CD4-positive, alpha-beta T cell treated with Interleukin-15 for 1 hour (primary cell): ENCODE measurements at regions not wholly inside any gene's neighbourhood (a gene's known extent, or its start where the extent isn't known, plus 50 kb on each side); places are given as distances from the start of the nearest gene placed in this dataset.

ENCODE experiments used
- DNase-seq: peaks from one replicate; pipeline ENCODE4 v3.0.0-alpha.2; 2020

DNA sequence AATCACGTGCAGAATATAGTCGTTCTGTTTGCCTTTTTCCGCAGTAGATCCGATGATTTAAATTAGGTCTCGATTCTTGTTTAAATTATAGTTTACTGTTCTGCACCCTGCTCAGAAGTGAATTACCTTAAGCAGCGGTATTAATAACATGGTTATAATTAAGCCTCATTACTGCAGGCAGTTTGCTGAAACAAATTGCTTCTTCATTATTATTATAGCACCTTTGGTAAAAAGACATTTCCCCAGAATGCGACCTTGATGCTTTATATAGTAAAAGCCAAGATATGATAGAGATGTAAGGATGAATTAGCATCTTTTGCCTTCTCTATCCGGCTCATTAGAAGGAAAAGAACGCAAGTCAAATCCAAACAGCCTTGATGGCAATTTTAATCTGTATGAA lies 625.2 kb upstream of the CADM1 start:
- DNase-seq, result no peak

DNA sequence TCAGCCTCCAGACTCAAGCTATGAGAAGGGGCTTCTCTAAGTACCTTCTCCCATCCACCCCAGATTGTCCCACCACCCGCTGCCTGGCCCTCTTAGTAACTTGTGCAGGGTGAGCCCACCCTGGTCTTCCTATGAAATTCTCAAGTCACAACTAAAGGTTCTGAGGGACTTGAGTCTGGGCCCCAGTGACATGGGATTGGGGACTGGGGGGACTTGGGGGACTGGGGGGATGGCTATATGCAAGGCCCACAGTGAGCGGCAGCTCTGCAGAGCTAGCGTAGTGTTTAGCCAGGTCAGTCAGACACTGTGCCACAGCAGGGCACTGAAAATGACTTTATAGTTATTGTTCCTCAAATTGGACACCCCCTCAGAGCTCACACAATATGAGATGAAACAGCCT lies 622.3 kb upstream of the CADM1 start:
- DNase-seq, result no peak

DNA sequence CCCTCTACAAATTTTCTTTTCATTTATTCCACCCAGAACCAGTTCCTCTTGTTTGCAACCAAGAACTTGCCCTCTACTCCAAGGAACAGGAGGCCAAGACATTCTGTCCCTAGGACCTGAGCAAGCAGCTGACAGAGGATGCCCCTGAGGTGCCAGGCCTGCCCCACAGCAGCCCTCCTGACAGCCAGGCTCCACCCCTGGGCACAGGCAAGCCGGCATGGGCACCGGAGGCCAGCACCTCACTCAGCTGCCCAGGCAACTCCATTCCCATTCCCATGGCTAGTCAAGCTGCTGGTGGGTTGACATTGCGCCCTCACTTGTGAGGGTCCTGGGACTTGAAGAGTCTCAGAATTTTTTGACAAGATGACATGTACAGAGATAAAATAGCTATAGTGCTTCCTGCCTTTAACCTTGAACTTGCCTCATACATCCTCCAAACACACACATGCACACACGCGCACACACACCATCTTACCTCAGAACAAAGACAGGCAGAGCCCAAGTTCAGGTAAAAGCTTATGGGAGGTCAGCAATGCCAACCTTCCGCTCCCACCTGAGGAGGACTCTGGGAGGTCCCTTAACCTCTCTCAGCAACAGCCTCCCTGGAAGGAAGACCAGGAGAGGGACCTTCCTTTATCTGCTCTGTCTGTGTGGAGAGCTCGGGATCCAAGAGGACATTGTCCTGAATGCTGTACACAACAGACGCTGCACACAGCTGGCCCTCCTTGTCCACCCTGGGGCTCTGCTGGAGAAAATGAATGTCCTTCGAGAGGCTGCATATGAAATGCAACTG lies 620.9 kb upstream of the CADM1 start:
- DNase-seq, result no peak

DNA sequence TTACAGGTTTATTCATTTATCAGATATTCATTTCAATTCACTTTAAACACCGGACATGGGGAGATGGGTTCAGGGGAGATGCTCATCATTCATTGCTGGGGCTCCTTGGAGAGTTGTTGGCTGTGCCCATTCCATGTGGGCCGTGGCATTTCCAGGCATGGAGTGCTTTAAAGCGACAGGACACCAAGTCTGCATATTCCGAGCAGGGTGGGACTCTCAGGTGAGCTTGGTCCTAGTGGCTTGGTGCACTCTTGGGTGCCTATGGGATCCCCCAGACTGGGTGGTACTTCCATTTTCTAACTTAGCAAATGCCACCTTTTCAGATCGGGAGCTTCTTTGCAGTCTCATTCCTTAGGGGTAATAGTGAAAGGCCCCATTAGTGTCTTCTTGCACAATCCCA lies 619.5 kb upstream of the CADM1 start:
- no peak for DNase-seq

DNA sequence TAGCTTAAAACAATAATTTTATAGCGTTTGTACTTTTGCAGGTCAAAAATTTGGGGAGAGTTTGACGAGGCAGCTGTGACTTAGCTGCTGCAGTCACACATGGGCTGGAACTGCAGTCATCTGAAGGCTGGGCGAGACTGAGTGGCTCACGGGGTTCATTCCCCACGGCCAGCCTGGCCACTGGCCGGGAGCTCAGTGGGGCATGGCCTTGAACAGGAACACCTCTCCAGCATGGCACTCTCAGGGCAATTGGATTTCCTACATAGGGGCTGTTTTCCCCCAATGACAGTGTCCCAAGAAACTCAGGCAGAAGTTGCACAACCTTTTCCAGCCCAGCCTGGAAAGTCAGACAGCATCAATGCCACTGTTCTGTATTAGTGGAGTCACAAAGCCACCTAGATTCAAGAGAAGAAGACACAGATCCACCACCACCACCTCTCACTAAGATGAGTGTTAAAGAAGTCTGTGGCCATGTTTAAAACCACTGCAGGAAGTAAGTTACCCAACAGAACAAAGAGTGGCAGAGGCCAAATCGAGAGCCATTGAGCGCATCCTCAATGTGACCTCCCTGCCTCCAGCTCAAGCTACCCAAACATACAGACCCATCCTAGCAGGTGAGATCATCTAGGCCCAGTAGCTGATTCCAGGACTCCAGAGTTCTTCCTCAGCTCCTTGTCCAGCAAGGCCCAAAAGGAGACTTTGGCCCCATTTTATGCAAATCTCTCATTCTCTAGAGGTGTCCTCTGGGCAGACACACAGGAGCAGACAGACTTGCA lies 618.7 kb upstream of the CADM1 start:
- DNase-seq, result no peak

DNA sequence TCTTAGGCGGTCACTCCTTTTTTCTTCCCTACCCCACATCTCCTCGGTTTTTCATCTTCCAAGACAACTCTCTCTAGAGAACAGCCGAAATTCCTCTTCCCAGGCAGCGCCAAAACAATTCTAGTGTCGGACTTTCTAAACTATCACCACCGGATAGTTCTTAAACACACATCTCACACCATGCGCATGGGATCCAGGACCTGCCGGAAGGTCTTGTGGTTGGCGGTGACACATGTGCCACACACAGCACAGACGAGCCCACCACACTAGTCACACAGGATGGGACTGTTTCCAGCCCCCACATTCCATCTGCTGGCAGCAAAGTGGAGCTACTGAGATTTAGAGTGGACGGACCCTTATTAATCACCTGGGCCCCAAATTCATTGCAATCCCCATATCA lies 614.9 kb upstream of the CADM1 start:
- DNase-seq, result no peak

DNA sequence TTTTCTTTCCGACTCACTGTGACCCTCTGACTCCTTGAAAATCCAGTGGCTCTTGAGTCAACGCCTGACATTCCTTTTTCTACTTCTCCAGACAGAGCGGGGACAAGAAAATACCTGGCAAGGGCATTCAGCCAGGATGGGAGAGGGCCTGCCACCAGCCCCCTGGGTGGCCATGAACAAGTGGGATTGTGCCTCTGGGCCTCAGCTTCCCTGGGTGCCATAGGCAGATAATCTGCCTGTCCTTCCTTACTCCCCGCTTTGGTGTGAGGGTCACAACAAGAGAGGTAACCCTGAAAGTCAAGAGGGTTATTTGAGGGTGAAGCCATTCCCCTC lies 613.9 kb upstream of the CADM1 start:
- DNase-seq, result no peak

DNA sequence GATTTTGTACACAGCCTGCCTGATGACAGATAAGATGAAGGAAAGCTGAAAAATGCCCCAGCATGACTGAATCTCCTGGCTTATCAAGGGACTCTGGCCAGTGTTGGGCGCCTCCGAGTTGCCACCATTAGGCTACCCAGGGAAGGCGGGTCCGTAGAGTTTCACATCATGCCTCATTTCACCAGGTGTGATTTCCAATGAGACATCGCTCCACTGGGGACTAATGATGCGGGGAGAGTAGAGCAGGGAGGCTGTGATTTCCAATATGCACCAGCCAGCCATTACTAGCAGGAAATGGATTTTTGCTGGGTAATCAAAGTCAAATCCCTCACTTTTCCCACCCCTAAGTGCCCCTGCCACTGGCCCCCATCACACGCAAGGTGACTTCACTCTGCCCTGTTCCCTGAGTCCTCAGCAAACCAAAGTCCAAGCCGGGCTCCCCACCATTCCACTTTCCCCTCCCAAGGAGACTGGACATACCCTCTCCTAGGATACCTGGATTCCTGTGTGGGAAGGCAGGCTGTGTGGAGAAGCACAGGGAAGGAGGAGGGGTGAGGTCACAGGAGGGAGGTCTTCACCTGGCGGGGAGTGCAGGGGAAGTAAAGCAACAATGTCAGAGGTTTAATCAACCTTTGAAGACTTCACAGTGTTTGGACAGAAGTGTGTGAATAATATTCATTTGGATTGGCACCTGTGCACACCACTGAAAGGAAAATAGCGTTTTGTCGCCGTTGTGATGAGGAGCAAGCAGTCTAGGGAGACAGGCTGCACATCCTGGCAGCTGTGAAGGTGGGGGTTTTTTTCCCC lies 613.3 kb upstream of the CADM1 start:
- no peak for DNase-seq

DNA sequence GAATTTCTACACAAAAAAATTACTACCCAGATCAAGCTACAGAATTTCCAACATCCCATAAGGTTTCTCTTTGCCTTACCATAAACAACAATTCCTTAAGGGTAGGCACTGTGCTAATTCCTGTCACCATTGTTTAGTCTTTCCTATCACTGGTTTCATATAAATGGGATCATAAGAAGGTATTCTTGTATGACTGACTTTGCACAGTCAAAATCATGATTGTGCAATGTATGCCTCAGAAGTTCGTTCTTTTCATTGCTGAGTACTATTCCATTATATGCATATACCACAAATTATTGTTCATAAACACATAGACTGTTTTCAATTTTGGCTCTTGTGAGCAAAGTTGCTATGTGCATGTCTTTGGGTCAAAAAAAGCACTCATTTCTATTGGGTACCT lies 611.6 kb upstream of the CADM1 start:
- no peak for DNase-seq

DNA sequence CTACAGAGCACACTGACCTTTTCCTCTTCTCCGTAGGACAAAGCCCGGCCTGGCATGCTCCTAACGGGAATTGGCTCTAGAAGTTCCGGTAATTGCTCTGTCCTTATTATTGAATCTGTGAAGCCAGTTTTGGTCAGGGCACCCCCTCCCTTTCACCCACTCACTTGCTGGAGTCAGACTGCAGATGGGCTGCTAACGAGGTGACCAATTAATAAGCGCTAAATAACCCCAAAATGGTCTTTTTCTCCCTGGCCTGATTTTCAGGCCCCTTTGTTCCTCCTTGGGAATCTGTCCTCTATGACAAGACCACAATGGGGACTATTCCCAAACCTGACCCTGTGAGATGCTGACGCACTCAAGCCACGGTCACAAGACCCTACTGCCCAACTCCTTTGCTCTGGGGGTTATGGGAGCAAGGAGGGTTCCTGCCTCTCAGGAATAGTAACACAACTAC lies 610.0 kb upstream of the CADM1 start:
- no peak for DNase-seq

DNA sequence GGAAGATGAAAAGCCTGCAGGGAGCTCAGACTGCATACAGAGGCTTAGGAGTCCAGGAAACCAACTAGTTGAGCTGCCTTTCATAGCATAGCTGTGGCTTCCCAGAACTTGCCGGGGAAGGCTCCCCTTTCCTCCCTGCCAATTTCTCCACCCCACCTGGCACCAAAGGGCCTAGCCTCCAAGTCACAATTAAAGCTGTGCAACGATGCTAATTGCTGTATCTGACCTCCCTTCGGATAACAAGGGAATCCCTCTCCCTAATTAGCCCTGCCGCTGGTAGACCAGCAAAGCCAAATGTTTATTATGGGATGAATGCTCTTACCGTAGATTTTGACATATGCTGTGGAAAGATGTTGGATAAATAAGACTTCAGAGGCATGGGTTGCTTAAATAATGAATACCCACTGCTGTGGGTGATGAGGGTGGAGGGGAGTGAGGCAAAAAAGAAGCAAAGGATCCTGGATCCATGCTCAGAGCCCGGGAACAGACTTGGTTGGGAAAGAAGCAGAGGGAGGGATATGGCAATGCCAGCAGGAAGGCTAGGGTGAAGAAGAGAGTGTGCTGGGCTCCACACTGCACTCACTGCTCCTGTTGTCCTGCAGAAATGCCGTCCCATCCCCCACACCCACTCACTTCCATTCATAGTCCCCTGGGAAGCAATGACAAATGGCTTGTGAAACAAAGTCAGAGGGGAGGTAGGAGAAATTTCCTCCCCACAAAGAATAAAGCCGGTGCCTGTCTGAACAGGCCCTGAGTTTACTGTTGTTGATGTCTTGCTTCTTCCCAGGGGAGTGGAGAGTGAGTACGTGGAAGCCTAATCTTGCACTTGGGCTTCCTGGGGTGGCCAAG lies 608.1 kb upstream of the CADM1 start:
- DNase-seq, result no peak

DNA sequence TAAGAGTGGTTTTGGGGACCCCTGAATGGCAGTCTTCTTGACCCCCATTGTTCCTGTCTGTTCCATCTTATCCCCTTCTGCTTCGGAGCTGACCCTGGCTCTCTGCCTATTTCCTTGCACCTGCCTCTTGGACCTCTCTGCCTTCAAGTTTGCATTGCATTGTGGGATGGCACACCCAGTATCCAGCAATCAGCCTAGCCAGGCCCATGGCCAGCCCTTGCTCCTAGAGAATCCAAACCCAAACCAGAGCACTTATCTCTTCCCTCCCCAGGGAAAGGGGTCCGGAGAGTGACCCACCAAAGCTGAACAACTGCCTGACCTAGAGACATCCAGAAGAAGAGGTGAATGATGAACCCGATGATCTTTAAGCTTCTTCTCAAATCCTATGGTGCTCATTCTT lies 607.3 kb upstream of the CADM1 start:
- DNase-seq, result no peak

DNA sequence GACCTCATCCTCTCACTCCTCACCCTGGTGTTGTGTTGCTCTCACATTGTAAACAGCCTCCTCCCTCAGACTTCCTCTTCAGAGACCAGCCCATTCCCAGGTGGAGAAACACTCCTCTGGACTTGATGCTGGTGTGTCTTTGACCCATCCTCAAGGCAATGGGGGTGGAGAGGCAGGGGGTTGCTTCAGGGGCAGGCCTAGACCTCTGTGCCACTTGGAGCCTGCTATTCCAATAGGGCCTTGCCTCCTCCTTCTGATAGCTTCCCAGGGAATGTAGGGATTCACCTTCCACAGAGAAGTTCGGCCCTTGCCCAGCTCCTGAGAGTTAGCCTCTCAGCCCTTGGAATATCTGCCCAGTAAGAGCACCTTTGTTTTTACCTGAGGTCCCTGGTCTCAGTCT lies 606.6 kb upstream of the CADM1 start:
- no peak for DNase-seq

DNA sequence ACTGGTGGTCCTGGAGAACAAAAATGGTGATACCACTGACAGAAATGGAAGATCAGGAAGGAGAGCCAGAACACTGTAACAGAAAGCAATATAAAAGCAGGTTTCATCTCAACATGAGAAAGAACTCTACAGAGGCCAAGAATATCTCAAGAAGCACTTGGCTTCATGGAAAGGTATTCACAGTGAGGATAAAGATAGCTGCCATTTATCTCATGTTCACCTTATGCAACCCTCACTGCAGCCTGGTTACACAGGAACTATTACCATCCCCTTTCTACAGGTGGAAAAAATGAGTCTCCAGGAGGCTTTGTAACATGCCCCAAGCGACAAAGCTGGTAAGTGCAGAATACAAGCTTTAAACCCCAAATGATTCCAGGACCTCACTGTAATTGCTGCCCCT lies 606.1 kb upstream of the CADM1 start:
- DNase-seq, result no peak

DNA sequence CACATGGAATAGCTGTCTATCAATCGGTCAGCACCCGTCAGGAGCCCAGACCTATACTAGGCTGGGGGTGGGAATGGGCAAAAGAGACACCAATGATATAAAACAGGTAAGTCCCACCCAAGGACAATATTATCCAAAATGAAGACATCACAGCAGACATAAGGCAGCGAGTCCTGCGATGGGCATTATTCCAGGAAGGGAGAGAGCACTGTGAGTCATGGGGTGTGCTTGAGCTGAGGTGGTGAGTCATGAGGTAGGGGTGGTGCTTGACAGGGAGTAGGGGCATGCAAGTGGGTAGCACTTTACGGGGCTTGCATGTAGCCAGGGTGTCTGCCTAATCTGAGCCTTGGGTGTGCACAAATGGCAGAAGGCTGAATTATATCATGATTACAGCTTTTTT lies 605.0 kb upstream of the CADM1 start:
- no peak for DNase-seq

DNA sequence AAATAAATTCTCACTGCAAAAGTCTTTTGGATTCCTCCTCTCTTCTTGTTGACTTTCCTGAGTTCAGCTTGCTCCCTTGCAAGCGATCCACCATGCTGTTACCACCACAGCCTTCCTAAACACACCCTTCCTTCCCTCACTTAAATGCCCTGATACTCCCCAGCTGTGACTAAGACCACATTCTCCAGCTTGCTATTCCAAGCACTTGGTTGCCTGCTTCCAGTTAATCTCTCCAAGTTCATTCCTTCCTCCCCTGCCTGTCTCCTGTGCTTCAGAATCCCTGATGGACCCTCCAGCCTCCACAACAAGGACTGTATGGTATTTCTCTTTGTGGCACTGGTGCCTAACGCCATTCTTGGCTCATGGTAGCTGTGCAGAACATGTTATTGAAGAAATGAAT lies 603.9 kb upstream of the CADM1 start:
- no peak for DNase-seq

DNA sequence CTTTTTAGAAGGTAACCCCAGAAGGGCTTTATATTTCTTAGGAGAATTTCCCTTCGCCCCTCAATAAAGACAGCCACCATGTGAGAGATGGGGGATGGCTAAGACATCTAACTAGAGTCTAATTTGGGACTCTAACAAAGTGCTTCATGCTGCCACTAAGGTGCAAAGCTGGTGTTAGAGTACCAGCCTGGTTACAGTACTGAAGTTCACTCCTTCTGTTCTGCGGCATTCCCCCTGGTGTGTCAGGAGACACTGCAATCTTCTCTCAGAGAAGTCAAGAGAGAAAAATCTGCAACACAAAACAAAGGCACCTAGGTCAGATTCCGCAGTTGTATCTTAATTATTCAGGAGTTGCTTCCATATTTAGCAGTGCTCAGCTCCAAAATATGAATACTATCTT lies 603.0 kb upstream of the CADM1 start:
- no peak for DNase-seq

DNA sequence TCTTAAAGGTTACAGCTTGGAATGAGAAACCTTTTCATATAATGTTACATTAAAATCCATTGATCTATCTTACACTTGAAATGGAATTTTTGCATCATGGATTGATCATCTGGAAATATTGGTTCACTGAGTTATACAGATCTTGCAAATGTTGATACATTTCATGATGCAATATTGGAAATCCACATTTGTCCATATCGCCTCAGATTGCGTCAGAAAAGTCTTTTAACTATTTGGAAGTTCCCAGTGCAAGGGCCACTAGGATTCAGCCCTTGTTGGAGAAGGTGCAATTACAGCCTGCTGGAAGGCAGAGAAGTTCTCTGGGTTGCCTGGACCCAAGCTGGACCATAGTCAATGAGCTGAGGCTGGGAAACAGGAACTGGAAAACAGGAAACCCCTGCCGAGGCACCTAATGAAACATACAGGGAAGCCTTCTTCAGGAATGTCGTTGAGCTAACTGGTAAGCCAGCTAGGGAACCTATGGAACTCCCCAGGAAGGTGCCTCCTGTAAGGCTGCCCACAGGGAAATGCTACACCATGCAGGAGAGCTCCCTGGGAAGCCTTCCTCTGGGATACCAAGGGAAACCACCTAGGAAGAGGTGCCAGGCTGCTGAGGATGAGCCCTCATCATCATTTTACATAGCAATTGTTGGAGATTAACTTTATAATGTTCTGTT lies 600.4 kb upstream of the CADM1 start:
- DNase-seq, result no peak

DNA sequence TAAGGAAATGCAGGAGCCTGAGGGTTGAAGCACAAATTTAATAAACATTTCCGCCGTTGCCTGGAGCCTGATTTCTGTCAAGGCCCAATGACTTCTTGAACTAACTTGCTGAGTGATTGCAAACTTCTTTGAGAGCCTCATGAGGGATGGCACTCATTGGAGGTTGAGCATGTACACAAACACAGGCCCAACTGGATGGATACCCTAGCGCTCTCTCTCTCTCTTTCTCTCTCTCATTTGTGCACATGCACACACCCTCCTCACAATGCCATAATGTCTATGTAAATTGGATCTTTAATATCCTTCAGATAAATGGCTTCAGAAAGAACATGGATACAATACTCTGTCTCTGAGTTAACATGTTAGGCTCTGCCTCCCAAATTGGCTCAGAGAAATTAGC lies 597.7 kb upstream of the CADM1 start:
- DNase-seq, result no peak

DNA sequence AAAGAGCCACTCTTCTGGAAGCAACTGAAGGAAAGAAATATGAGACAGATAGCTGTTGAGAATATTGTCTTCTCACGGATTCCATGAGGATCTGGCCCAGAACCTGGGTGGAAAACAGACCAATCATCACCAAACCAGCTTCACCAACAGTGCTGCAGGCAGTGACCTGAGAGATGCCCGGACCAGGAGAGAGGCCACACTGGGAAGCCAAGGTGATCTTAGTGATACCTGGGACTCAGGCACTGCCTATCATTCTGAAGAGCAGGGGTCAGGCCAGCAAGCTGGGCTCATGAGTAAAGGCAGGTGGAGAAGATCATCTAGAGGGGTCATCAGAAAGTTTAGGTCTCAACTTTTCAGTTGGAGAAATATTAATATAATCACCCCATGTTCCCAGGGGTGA lies 595.8 kb upstream of the CADM1 start:
- DNase-seq, result no peak

DNA sequence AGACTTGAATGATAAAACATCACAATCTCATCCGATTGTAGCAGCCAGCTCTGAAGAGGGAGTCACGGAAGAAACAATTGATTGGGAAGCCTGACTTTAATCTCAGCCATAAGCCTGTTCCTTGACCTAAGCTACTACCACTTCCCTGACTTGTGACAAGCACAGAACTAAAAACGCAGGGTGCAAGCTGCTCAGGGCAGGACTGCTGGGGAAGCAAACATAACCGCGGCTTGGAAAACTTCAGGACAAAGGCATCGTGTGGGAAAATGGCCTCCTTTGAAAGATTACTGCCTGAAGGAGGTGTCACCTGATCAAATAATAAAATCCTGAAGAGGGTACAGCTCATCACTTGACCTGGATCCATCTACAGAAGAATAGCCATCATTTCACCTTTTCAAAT lies 595.3 kb upstream of the CADM1 start:
- DNase-seq, result no peak

DNA sequence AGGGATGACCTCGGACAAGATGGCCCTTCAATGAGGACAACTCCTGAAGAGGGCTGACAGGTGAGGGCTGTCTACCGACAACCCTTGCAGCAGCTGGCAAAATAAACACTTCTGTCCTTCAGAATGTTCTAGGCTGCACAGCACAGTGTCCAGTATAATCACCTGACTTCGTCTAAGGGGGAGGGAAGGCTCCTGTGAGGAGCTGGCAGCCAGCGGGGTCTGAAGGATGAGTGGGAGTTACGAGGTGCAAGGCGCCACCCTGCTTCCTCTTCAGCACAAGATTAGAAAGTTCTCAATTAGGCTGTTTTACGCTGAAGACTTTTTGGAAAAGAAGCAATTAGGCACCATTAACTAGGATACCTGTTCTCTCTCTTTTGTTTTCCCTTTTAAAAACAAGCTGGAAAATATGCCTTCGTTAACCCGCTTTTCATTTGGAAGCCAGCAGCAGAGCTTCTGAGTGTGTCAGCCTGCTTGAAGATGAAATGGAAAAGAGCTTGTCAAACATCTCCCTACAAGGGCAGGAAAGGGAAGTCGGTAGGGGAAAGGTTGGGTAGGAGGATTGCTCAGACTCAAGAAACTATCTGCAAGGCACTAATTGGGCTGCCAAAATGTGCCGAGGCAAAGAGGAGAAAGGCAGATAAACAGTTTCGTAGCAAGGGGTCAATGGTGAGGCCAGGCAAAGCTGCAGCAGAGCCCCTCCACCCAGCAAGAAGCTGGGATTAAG lies 592.2 kb upstream of the CADM1 start:
- no peak for DNase-seq
